ENCODE measurements at regions not wholly inside any gene's neighbourhood (a gene's known extent, or its start where the extent isn't known, plus 50 kb on each side); places are given as distances from the start of the nearest gene placed in this dataset.

DNA sequence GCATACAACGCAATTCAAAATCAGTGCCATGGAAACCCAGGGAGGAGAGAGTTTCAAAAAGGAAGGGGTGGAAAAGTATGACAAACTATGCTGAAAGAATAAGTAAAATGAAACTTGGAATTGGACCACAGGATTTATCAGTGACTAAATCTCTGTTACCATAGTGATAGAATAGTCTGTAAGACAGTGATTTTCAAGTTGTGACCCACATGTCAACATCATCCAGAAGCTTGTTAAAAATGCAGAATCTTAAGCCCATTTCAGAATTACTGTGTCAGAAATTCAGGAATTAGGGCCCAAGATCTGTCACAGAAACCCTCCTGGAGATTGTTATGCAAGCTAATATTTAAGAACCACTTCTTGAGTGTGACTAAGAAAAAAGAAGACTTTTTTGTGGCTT, 417.7 kb upstream of the JAG1 start:
- Mint-ChIP-seq H3K36me3 (ENCODE audit: low read depth) (no peaks in the 10 kb centered on the region), H3K27ac (no peak overlapping the region), H3K27me3 (no peaks in the 10 kb centered on the region), H3K9me3 (no peaks in the 10 kb centered on the region), H3K4me3 (no peak overlapping the region), H3K4me1 (ENCODE audit: low read depth) (no peaks in the 10 kb centered on the region)
- POLR2A ChIA-PET, result no interaction called here
- intact Hi-C loops (cut with DNase I, micrococcal nuclease), result no loop called here
- Histone ChIP-seq H3K4me1 (ENCODE audit: insufficient read depth, low read length) (no peaks in the 10 kb centered on the region), H3K9me3 (ENCODE audit: control insufficient read depth in 1 of 2, insufficient read depth in 1 of 2, low read length in 2 of 2) (no peaks in the 10 kb centered on the region), H3K27me3 (ENCODE audit: control insufficient read depth in 1 of 2, insufficient read depth in 2 of 2, low read length in 2 of 2) (no peaks in the 10 kb centered on the region), H3K36me3 (ENCODE audit: insufficient read depth, low read length) (no peaks in the 10 kb centered on the region), H3K27ac (ENCODE audit: low read depth in 1 of 2, low read length in 2 of 2) (no peak overlapping the region), H3K4me3 (ENCODE audit: low read length) (no peak overlapping the region)
- CTCF ChIA-PET, result no interaction called here
- ATAC-seq (ENCODE audit: poor library complexity), result no peak
- DNase-seq, result no peak
- TF ChIP-seq, protein P1, sequence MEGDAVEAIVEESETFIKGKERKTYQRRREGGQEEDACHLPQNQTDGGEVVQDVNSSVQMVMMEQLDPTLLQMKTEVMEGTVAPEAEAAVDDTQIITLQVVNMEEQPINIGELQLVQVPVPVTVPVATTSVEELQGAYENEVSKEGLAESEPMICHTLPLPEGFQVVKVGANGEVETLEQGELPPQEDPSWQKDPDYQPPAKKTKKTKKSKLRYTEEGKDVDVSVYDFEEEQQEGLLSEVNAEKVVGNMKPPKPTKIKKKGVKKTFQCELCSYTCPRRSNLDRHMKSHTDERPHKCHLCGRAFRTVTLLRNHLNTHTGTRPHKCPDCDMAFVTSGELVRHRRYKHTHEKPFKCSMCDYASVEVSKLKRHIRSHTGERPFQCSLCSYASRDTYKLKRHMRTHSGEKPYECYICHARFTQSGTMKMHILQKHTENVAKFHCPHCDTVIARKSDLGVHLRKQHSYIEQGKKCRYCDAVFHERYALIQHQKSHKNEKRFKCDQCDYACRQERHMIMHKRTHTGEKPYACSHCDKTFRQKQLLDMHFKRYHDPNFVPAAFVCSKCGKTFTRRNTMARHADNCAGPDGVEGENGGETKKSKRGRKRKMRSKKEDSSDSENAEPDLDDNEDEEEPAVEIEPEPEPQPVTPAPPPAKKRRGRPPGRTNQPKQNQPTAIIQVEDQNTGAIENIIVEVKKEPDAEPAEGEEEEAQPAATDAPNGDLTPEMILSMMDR (IDR thresholded peaks at IDR 0.05), result no peak

DNA sequence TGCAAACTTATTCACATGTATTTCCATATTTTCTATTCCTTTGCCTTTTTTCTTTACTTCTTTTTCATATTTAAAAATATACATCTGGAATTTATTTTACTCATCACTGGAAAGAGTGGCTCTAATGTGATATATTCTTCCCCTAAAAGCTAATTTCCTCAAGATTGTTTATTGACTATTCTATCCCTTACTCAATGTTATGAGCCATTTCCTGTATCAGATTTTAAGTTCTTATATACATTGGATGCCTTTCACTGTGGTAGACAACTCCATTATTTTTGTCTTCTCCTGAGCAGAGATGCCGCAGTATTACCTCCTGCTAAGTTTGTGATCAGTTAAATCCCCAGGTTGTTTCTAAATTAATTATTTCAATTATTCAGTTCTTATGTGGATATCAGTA, 418.4 kb upstream of the JAG1 start:
- no peak overlapping the region for H3K4me3 Mint-ChIP-seq
- Histone ChIP-seq H3K9me3 (ENCODE audit: control insufficient read depth in 1 of 2, insufficient read depth in 1 of 2, low read length in 2 of 2) (no peaks in the 10 kb centered on the region), H3K27ac (ENCODE audit: low read depth in 1 of 2, low read length in 2 of 2) (no peak overlapping the region), H3K4me3 (ENCODE audit: low read length) (no peak overlapping the region), H3K27me3 (ENCODE audit: control insufficient read depth in 1 of 2, insufficient read depth in 2 of 2, low read length in 2 of 2) (no peaks in the 10 kb centered on the region), H3K36me3 (ENCODE audit: insufficient read depth, low read length) (no peaks in the 10 kb centered on the region), H3K4me1 (ENCODE audit: insufficient read depth, low read length) (no peaks in the 10 kb centered on the region)
- TF ChIP-seq, protein P1 (IDR thresholded peaks at IDR 0.05), result no peak
- H3K9me3 Mint-ChIP-seq, result no peaks in the 10 kb centered on the region
- ChIA-PET CTCF (no interaction called here), POLR2A (no interaction called here)
- H3K4me1 Mint-ChIP-seq (ENCODE audit: low read depth), result no peaks in the 10 kb centered on the region
- ATAC-seq (ENCODE audit: poor library complexity) (no peak), DNase-seq (no peak)
- H3K27me3 Mint-ChIP-seq, result no peaks in the 10 kb centered on the region
- H3K27ac Mint-ChIP-seq, result no peak overlapping the region
- intact Hi-C loops (cut with DNase I, micrococcal nuclease), result no loop called here
- H3K36me3 Mint-ChIP-seq (ENCODE audit: low read depth), result no peaks in the 10 kb centered on the region

- no peaks in the 10 kb centered on the region for H3K36me3 ChIP-seq (ENCODE audit: insufficient read depth, low read length)
- Mint-ChIP-seq H3K27me3 (no peaks in the 10 kb centered on the region), H3K9me3 (no peaks in the 10 kb centered on the region), H3K4me1 (ENCODE audit: low read depth) (no peaks in the 10 kb centered on the region), H3K36me3 (ENCODE audit: low read depth) (no peaks in the 10 kb centered on the region), H3K4me3 (no peak overlapping the region), H3K27ac (no peak overlapping the region)
- intact Hi-C loops (cut with DNase I, micrococcal nuclease), result no loop called here
- H3K27ac ChIP-seq (ENCODE audit: low read depth in 1 of 2, low read length in 2 of 2), result no peak overlapping the region
- no peaks in the 10 kb centered on the region for H3K9me3 ChIP-seq (ENCODE audit: control insufficient read depth in 1 of 2, insufficient read depth in 1 of 2, low read length in 2 of 2)
- H3K4me3 ChIP-seq (ENCODE audit: low read length), result no peak overlapping the region
- TF ChIP-seq, protein P1 (IDR thresholded peaks at IDR 0.05), result no peak
- ChIA-PET CTCF (no interaction called here), POLR2A (no interaction called here)
- H3K4me1 ChIP-seq (ENCODE audit: insufficient read depth, low read length), result no peaks in the 10 kb centered on the region
- DNase-seq (no peak), ATAC-seq (ENCODE audit: poor library complexity) (no peak)
- no peaks in the 10 kb centered on the region for H3K27me3 ChIP-seq (ENCODE audit: control insufficient read depth in 1 of 2, insufficient read depth in 2 of 2, low read length in 2 of 2)
These were observed 420.4 kb upstream of the JAG1 start for GRCh38 chr20:11094196-11094595.

All from CD4-positive, alpha-beta T cell (primary cell).